Posterior cingulate gyrus (tissue), 11 donors: ENCODE measurements at regions not wholly inside any gene's neighbourhood (a gene's known extent, or its start where the extent isn't known, plus 50 kb on each side); places are given as distances from the start of the nearest gene placed in this dataset.
"Not testable (repeated sequence)": the region's sequence is repeated elsewhere in the genome, so short reads cannot be mapped to it uniquely, and the experiment has no call there.

Experiments
- DNase-seq, 10 donors: peaks; one replicate each; pipeline versions ENCODE4 v3.0.0 to v3.0.0-alpha.2; 2020 to 2021; ENCODE audit warnings: mixed read lengths in 3 of 10
- intact Hi-C: fragments of 100-400 bp; cut with DNase I; formaldehyde crosslinking; loops from one replicate; pipeline ENCODE4 v1.15.1; 2023

DNA sequence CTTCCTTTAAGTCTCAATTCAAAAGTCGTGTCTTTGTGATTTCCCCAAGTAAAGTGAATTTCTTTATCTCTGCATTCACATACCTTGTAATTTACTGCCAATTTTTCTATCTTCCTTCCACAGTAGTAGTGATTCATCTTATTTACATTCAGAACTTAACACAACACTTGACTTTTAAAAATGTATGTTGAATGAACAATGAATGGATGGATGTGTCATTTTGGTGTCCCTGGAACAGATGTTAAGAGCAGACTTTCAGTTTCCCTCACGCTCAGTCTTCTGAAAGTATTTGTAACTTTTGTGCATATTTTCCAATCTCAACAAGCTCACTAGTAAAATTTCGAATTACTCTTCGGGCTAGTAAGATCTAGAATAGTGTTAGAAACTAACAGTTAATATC is 352.0 kb downstream of the HHIPL2 start:
- DNase-seq, result no peak

DNA sequence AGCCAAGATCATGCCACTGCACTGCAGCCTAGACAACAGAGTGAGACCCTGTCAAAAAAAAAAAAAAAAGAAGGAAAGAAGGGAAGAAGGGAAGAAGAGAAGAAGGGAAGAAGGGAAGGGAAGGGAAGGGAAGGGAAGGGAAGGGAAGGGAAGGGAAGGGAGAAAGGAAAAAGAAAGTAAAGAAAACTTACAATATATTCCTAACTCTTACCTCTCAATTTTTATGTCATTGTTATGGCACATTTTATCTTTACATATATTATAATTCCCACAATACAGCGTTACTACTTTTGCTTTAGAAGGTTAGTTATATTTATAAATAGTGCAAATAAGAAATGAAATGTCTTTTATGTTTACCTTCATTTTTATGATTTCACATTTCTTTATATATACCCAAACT is 358.7 kb downstream of the HHIPL2 start:
- intact Hi-C loops, result no loop called here
- DNase-seq, result no peak

More for the DNA sequence above, 352.0 kb downstream of the HHIPL2 start:
- intact Hi-C loops, result no loop called here

DNA sequence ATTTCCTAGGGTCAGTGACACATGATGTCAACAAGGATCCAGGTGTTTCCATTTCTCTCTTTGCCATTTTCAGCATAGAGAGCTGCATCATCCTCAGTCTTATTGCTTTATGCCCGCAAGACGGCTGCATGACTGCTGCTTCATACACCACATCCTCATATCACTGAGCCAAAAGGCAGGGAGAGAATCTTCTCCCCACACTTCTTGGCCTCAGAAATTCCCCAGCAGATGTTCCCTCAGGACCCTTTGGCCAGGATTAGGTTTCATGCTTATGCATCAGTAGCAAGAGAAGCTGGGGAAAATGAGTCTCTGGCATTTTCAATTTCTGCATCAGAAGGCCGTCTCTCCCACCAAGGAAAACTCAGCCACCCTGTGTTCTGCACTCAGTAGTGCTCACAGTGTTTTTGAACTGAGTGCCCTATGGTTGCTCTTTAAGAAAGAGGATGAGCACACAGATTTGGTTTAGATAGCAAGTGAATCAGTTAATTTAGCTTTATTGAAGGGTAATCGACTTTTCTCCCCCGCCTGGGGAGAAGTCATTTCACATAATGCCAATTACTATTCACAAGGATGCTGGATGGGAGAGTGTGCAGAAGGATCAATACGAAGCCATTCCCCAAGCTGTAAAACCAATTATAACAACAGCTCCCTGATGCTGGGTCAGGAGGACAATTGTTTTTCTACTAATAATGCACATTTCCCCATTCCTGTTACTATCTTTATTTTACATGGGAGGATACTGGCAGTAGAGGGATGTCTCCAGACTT is 360.2 kb downstream of the HHIPL2 start:
- no peak for DNase-seq
- intact Hi-C loops, result no loop called here

DNA sequence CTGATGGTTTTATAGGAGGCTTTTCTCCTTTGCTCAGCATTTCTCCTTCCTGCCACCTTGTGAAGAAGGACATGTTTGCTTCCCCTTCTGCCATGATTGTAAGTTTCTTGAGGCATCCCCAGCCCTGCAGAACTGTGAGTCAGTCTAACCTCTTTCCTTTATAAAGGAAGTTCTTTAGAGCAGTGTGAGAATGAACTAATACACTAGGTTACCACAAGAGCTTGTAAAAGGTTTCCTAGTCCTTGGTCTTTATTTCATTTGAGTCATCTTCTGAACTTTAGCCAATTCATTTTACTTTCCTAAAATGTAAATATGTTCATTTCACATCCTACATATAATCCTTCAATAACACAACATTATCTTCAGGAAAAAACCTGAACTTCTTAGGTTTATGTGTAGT is 365.3 kb downstream of the HHIPL2 start:
- intact Hi-C loops, result no loop called here

DNA sequence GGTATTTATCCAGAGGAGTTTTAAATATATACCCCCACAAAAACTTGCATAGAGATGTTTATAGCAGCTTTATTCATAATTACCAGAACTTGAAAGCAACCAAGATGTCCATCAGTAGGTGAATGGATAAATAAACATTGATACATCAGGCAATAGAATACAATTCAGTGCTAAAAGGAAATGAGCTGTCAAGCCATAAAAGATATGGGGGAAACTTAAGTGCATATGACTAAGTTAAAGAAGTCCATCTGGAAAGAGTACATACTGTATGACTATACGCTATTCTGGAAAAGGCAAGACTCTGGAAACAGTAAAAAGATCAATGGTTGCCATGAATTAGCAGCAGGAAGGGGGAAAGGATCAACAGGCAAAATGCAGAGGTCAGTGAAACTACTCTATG is 366.7 kb downstream of the HHIPL2 start:
- DNase-seq, result no peak
- intact Hi-C loops, result no loop called here

More for the DNA sequence above, 365.3 kb downstream of the HHIPL2 start:
- DNase-seq, result no peak

DNA sequence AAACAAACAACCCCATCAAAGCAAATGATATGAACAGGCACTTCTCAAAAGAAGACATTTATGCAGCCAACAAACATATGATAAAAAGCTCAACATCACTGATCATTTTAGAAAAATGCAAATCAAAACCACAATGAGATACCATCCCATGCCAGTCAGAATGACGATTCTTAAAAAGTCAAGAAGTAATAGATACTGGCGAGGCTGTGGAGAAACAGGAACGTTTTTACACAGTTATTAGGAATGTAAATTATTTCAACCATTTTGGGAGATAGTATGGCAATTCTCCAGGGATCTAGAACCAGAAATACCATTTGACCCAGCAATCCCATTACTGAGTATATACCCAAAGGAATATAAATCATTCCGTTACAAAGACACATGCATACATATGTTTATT is 370.4 kb downstream of the HHIPL2 start:
- intact Hi-C loops, DNase-seq: not testable (repeated sequence)

DNA sequence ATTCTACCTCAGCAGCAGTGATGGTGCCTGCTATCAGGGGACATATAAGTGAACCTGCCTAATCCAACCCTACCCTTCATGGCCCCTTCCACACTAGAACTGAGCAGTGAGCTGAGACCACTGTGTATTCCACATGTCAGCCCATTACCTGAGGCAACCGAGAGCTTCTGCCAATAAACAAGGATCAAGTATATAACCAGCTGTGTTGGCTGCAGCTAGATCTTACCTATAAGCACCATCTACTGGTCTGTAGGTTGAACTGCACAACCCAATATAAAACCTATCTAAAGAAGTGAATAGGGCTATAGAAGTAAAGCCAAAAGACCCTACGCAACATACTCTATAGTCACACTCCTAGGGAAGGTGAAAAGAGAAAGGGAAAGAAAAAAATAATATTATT is 376.9 kb downstream of the HHIPL2 start:
- intact Hi-C loops, result no loop called here
- DNase-seq, result no peak

DNA sequence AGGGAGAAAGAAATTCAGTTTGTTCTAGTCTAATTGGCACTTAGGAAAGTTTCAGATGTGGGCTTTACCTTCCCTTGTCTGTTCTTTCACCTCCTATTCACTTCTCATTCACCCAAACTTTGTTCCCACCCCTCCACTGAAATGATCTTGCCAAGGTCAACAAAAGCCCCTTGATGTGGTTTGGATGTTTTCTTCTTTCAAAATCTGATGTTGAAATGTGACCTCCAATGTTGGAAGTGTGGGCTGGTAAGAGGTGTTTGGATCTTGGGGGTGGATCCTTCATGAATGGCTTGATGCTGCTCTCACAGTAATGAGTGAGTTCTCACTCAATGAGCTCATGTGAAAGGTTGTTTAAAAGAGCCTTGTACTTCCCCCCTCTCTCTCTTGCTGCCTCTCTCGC is 379.3 kb downstream of the HHIPL2 start:
- intact Hi-C loops, result loop anchor here (5.0 kb wide), 2 partner anchors 171 to 626 kb away; no protein-coding TSS in a partner anchor
- no peak for DNase-seq

DNA sequence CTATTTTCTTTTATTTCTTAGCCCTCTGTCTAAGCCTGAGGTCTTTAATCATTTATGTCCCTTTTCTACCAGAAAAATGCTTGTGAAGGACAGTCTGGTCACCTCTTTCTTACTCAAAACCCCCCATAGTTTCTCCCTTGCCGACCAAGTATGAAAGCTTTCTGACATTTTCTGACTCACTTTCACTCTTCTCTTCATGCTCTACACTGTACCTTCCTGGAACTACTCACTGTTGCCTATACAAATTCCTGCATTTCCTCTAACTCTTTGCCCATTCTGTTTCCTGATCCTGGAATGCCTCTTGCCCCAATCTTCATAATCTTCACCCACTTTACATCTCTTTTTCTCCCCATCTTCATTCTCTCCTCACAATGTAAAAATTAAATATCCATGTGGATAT is 380.0 kb downstream of the HHIPL2 start:
- no peak for DNase-seq
- intact Hi-C loops, result loop anchor here (5.0 kb wide), 2 partner anchors 171 to 626 kb away; no protein-coding TSS in a partner anchor

DNA sequence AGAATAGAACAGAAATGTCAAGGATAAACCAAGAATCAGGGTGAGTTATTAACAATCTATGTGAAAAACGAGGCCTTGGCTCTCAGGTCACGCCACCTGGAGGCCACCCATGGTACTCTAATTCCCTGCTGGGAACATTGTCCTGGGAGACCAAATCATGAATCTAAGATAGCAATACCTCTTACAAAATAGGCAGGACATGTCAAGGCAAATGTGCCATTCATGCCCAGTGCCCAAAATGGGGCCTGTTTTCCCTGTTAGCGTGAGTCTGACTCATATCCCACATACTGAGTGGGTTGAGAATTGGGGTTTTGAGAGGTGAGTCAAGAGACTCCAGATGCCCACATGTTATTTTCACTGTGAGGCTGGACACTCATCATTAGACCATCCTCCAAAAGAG is 380.8 kb downstream of the HHIPL2 start:
- intact Hi-C loops, result loop anchor here (5.0 kb wide), 2 partner anchors 170 to 625 kb away; no protein-coding TSS in a partner anchor
- DNase-seq, result peak in 3 of 10 donors; percentile 24 to 81 (median 48)

DNA sequence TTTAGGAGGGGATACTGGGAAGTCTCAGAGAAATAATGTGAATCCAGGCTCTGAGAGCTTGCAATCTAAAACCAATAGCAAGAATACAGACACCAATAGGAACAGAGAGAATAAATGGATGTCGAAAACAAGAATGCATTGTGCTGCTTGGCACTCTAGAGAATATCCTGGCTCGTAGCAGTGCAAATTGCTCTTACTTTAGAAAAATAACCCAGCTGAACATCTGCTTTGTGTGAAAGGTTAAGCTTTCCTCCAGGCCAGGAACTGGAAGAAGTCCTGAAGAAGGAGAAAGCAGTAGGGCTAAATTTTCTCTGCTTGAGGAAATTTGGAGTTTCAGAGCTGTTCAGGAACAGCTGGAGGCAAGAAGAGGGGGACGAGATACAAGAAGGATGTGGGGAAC is 382.3 kb downstream of the HHIPL2 start:
- DNase-seq, result no peak
- intact Hi-C loops, result loop anchor here (5.0 kb wide), 2 partner anchors 168 to 623 kb away; no protein-coding TSS in a partner anchor

DNA sequence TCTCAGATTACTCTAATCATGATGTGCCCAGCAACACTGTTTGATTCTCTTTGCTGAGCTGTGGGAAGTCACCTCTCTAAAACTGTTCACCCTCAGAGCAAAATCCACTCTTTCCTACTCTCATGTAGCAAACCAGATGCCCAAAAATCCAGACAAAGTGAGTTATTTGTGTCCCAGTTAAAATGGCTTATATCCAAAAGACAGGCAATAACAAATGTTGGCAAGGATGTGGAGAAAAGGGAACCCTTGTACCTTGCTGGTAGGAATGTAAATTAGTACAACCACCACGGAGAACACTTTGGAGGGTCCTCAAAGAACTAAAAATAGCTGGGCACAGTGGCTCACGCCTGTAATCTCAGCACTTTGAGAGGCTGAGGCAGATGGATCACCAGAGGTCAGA is 384.0 kb downstream of the HHIPL2 start:
- intact Hi-C loops, result no loop called here
- DNase-seq, result no peak

DNA sequence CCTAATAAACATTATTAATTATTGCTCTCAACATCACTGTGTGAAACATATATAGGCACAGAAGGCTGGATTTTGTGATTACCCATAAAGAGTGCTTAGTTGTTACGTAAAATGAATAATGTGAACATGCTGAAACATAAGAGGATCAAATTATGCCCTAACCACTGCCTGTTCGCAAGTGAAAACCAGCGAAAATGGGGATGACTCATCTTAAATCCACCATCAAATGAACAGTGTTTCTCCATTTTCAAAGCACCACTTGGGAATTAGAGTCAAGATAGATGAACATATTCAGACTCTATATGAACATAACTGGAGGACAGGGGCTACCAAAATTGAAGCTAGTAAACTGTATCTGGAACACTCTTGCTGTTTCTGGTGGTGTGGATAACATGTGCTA is 386.2 kb downstream of the HHIPL2 start:
- no peak for DNase-seq
- intact Hi-C loops, result no loop called here

DNA sequence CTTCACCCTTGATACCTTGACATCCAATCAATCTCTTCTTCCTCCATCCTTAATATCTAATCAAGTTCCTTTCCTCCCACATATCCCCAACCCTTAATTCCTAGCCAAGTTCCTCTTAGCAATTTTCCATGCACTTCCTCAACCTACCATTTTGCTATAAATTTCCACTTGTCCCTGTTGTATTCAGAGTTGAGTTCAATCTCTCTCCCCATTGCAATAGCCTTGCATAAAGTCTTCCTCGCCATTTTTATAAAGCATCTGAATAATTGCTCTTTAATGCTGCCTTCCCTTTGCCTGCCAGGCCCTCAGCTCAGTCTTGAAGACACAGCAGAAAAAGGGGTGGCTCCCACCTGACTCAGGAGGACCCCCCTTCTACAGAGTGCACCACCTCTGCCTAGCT is 390.3 kb downstream of the HHIPL2 start:
- intact Hi-C loops, result no loop called here
- no peak for DNase-seq

DNA sequence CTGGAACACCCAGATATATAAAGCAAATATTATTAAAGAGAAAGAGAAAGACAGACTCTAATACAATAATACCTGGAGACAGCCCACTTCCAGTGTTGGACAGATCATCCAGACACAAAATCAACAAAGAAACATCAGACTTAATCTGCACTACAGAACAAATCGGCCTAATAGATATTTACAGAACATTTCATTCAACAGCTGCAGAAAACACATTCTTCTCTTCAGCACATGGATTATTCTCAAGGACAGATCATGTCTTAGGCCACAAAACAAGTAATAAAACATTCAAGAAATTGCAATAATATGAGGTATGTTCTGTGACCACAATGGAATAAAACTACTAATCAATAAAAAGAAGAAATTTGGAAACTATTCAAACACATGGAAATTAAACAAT is 398.3 kb upstream of the DUSP10 start:
- intact Hi-C loops, result no loop called here
- no peak for DNase-seq

DNA sequence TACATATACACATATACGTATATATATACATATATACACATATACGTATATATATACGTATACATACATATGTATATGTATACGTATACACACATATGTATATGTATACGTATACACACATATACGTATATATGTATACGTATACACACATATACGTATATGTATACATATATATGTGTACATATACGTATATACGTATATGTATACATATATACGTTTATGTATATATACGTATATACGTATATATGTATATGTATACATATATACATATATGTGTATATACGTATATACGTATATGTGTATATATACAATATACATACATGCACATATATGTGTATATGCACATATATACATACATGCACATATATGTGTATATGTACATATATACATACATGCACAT is 396.2 kb upstream of the DUSP10 start:
- intact Hi-C loops, result no loop called here
- DNase-seq, result no peak

DNA sequence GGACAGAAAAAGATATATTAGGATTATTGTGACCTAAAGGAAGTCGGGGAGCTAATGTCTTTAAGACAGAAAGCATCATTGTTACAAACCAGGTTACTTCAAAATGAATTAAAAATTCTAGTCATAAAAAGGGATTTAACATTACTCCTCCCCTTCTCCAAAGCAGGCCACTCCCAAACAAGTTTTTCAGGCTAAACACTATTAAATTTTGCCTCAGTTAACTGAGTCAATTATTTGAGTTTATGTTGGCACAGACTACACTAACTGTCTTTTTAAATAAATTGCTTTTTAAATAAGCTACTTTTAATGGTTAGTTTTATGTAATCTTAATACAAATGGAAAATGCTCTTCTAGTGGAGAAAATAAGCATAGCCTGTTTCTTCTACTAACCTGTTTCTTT is 395.0 kb upstream of the DUSP10 start:
- intact Hi-C loops, result no loop called here
- no peak for DNase-seq

DNA sequence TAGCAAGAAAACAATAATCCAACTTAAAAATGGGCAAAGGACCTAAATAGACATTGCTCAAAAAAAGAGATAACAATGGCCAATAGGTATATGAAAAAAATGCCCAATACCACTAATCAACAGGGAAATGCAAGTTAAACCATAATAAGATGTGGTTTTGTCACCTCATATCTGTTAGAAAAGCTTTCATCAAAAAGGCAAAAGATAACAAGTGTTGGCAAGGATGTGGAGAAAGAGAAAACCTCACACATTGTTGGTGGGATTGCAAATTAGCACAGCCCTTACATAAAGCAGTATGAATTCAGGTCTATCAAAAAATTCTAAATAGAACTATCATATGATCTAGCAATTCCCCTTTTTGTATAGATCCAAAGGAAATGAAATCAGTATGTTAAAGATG is 387.2 kb upstream of the DUSP10 start:
- DNase-seq, result no peak
- intact Hi-C loops, result no loop called here

DNA sequence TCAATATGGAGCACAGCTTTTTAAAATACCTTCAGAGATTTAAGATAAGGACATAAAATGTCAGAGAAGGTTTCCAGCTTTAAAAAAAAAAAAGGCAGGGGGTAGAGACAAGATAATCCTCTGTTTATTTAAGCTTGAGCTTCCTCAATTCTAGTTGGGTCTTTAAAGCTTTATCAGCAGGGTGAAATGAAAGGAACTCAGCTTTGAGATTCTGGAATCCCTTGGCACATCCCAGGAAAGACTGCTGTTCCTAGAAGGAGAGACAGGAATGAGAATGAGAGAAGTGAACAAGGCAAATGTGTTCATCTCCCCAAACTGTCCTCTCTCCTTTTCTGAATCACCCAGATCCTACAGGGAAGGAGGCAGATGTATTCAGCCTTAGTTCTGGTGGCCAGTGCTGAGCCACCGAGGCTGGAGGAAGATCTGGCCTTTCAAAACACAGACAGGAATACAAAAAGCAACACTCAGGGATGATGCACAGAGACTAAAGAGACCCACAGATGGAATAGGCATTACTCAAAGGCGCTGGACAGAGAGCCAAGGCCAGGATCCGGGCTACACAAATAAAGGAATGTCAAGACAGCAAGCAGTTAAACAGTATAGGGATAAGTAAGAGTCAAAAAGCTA is 385.8 kb upstream of the DUSP10 start:
- DNase-seq, result no peak
- intact Hi-C loops, result no loop called here

DNA sequence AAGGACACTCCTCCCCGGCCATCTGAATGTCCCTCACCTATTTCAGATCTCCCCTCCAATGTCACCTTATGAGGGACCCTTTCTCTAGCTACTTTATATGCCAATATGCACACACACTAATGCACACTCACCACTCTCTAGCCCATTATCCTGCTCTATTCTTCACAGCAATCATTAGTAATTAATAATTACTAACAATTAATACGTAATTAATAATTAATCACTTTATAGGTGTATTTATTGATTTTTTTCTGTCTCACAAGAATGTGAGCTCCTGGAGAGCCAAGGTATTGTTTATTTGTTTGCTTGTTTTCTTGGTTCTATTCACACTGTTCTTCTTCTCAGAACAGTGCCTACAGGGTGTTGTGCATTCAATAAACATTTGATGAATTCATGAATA is 385.2 kb upstream of the DUSP10 start:
- no peak for DNase-seq
- intact Hi-C loops, result no loop called here

DNA sequence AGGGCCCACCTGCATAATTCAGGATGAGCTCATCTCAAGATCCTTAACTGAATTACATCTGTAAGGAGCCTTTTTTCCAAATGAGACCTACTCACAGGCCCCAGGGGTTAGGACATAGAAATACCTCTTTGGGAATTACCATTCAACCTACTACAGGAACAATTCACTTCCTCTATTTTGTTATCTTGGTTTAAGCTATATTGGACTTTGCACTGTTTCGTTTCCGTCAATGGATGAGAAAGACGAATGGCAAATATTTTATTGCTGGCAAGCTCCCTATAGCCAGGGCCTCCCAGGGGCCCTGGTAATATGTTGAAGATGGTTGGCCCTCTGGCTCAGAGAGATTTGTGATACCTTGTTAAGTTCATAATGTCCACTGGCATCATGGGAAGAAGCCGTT is 384.2 kb upstream of the DUSP10 start:
- intact Hi-C loops, result no loop called here
- no peak for DNase-seq

DNA sequence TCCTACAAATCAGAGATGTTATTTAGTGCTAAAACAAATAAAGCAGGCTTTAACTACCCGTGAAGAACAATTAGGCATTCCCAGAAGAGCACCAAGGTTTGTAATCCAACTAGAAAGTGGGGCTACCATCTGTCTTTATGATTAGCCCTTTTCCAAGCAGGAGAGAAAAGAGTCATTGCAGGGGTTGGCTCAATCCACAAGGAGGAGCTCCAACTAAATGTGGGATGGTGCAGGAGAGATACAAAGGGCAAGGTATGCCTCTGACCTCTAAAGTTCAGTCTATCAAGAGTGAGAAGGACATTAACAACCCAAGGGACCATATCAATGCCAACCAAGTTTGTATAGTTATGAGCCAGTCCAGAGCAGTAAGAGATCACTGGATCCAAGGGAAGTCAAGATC is 382.7 kb upstream of the DUSP10 start:
- intact Hi-C loops, result no loop called here
- no peak for DNase-seq
